ENCODE measurements at regions not wholly inside any gene's neighbourhood (a gene's known extent, or its start where the extent isn't known, plus 50 kb on each side); places are given as distances from the start of the nearest gene placed in this dataset.
"Not testable (repeated sequence)": the region's sequence is repeated elsewhere in the genome, so short reads cannot be mapped to it uniquely, and the experiment has no call there.

DNA sequence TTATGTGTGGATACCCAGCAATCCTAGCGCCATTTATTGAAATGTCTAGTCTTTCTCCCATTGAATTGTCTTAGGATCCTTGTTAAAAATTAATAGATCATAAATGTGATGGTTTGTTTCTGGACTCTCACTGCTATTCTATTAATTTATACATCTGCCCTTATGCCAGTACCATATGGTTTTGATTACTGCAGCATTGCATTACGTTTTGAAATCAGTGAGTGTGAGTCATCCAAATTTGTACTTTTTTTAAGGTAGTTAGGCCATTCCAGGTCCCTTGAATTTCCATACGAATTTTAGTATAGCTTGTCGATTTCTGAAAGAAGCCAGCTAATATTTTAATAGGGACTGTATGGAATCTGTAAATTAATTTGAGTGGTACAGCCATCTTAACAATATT lies 648.6 kb upstream of the ZNF385D start:
- TF ChIP-seq, protein P1, sequence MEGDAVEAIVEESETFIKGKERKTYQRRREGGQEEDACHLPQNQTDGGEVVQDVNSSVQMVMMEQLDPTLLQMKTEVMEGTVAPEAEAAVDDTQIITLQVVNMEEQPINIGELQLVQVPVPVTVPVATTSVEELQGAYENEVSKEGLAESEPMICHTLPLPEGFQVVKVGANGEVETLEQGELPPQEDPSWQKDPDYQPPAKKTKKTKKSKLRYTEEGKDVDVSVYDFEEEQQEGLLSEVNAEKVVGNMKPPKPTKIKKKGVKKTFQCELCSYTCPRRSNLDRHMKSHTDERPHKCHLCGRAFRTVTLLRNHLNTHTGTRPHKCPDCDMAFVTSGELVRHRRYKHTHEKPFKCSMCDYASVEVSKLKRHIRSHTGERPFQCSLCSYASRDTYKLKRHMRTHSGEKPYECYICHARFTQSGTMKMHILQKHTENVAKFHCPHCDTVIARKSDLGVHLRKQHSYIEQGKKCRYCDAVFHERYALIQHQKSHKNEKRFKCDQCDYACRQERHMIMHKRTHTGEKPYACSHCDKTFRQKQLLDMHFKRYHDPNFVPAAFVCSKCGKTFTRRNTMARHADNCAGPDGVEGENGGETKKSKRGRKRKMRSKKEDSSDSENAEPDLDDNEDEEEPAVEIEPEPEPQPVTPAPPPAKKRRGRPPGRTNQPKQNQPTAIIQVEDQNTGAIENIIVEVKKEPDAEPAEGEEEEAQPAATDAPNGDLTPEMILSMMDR (IDR thresholded peaks at IDR 0.05) = no peak
- TF ChIP-seq ZFX (IDR thresholded peaks at IDR 0.05; ENCODE audit: borderline replicate concordance) = no peak
- no peak overlapping the region for H3K27ac ChIP-seq

DNA sequence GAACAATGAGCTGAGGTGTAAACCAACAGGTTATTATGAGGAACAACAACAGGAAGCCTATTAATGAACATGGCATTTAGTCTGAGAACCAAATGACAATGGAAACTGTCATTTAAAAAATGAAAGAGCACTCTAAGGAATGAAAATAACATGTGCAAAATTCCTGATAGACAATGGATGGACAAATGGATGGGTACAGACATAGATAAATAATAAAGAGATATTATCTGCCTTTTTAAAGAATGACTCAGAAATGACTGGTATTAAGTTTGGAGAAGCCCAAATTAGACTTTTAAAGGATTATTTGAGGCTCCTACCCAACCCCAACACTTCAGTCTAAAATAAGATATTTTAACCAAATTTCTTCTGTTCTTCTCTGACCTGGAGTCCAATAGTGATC lies 650.5 kb upstream of the ZNF385D start:
- no peak for TF ChIP-seq ZFX (IDR thresholded peaks at IDR 0.05; ENCODE audit: borderline replicate concordance)
- TF ChIP-seq, protein P1 (IDR thresholded peaks at IDR 0.05) = no peak
- H3K27ac ChIP-seq = no peak overlapping the region

DNA sequence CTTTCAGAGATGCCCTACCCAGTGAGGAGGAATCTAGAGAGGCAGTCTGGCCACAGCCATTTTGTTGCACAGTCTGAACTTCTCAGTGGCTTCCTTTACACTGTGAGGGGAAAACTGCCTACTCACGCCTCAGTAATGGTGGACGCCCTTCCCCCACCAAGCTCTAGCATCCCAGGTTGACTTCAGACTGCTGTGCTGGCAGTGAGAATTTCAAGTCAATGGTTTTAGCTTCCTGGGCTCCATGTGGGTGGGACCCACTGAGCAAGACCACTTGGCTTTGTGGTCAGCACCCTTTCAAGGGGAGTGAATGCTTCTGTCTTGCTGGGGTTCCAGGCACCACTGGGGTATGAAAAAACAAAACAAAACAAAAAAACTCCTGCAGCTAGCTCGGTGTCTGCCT lies 663.2 kb upstream of the ZNF385D start:
- TF ChIP-seq, protein P1 (IDR thresholded peaks at IDR 0.05) = no peak
- TF ChIP-seq ZFX (IDR thresholded peaks at IDR 0.05; ENCODE audit: borderline replicate concordance) = no peak
- H3K27ac ChIP-seq = no peak overlapping the region

DNA sequence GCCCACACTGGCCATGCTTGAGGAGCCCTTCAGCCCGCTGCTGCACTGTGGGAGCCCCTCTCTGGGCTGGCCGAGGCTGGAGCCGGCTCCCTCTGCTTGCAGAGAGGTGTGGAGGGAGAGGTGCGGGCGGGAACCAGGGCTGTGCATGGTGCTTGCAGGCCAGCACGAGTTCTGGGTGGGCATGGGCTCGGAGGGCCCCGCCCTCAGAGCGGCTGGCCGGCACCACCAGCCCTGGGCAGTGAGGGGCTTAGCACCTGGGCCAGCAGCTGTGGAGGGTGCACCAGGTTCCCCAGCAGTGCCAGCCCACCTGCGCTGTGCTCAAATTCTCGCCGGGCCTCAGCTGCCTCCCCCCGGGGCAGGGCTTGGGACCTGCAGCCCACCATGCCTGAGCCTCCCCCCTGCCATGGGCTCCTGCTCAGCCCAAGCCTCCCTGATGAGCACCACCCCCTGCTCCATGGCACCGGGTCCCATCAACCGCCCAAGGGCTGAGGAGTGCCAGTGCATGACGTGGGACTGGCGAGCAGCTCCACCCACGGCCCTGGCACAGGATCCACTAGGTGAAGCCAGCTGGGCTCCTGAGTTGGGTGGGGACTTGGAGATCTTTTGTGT lies 665.9 kb upstream of the ZNF385D start:
- H3K27ac ChIP-seq = not testable (repeated sequence)

DNA sequence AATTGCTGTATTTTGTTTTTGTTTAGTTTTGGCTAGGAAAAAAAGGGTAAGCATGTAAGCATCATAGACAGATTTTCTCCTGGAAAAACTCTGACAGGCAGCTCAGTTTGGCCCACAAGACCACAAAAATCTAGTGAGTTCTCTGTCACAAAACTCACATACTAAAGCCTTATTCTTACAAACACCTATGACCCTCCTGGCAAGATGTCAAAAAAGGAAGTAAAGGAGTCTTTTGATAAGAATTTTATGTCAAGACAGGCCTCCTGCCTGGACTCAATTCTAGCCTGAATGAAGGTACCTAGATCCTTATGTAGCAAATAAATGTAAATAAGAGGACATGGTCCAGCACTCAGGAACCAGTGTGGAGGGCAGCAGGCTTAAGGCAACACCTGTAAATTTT lies 668.3 kb upstream of the ZNF385D start:
- H3K27ac ChIP-seq = no peak overlapping the region
- TF ChIP-seq, protein P1 (IDR thresholded peaks at IDR 0.05) = no peak
- TF ChIP-seq ZFX (IDR thresholded peaks at IDR 0.05; ENCODE audit: borderline replicate concordance) = no peak

DNA sequence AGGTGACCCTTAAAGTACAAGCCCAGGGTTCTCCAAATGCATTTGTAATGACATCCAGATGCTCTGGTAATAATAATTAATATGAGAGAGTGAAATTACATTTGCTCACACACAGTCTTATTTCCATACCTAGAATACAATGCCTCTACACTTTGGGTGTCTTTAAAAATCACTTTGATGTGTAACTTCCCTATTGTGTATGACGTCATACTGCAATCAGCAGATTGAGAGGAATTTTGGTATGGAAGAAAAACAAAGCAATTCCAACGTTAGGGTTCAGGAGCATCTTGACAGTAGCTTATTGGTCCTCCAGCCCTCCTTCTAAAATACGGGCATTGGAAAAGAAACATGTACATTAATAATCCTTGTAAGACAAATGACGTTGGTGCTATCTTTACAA lies 670.6 kb upstream of the ZNF385D start:
- no peak for TF ChIP-seq ZFX (IDR thresholded peaks at IDR 0.05; ENCODE audit: borderline replicate concordance)
- TF ChIP-seq, protein P1 (IDR thresholded peaks at IDR 0.05) = no peak
- H3K27ac ChIP-seq = no peak overlapping the region

DNA sequence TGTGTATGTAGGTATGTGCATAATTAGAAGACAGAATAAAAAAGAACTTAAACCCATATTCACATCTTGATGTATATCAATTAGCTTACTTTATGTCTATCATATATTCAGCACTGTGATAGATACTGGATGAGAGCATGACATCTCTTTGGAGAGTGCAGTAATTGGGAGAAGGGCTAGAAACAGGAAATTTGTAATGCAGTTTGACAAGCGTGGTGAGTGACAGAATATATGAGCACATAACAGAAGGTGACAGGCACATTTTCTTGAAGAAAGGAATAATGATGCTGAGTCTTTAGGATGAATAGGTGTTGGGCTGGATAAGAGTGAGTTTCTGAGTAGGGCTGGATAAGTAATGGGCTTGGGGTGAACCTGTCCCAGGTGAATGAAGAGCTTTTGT lies 680.3 kb upstream of the ZNF385D start:
- H3K27ac ChIP-seq = no peak overlapping the region
- no peak for TF ChIP-seq ZFX (IDR thresholded peaks at IDR 0.05; ENCODE audit: borderline replicate concordance)
- TF ChIP-seq, protein P1 (IDR thresholded peaks at IDR 0.05) = no peak

DNA sequence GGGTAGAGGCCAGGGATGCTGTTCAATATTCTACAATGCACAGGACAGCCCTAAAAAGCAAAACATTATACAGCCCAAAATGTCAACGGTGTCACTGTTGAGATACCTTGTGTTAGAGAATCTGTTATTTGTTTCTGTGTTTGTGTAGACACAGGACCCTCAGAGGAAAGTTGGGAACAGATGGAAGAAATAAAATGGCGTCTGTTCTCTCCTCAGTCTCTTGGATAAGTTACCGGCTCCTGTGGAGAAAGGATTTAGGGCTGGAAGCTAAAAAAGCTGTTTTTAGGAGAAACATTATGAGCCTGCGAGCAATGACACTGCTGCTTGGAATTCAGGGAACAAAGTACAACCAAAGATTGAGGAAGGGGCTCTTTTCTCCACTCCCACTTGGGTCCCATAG lies 688.6 kb upstream of the ZNF385D start:
- no peak overlapping the region for H3K27ac ChIP-seq

More for the DNA sequence above, 688.6 kb upstream of the ZNF385D start:
- TF ChIP-seq, protein P1 (IDR thresholded peaks at IDR 0.05) = no peak
- no peak for TF ChIP-seq ZFX (IDR thresholded peaks at IDR 0.05; ENCODE audit: borderline replicate concordance)

All from 22Rv1 (cell line).